Astrocyte of the spinal cord (primary cell): ENCODE measurements at regions not wholly inside any gene's neighbourhood (a gene's known extent, or its start where the extent isn't known, plus 50 kb on each side); places are given as distances from the start of the nearest gene placed in this dataset.

Source experiments
- DNase-seq: peaks from one replicate; pipeline ENCODE4 v3.0.0; 2011; ENCODE audit warnings: low read depth, low spot score
- H3K4me3 ChIP-seq: 2 replicates; pipeline ENCODE4 v1.5.1; 2011; ENCODE audit warnings: low read depth, mild to moderate bottlenecking, low read length, moderate library complexity
- CTCF ChIP-seq: IDR thresholded peaks from 2 replicates; pipeline ENCODE4 v1.5.1; 2012; ENCODE audit warnings: low read depth, mild to moderate bottlenecking, low read length, inconsistent platforms
- in situ Hi-C: cut with HindIII; loops from 2 replicates; pipeline ENCODE4 v1.10.0; 2017; ENCODE audit warnings: low sequenced_read_pairs

GRCh38 chr2:18961991-18962421, 372.6 kb upstream of the NT5C1B start:
- no peak for TF ChIP-seq CTCF
- in situ Hi-C loops = no loop called here
- DNase-seq = no peak
- no peak overlapping the region for H3K4me3 ChIP-seq

- H3K4me3 ChIP-seq = no peak overlapping the region
- no peak for DNase-seq
- in situ Hi-C loops = no loop called here
- no peak for TF ChIP-seq CTCF
Observed at GRCh38 chr2:18959952-18960717, 370.8 kb upstream of the NT5C1B start.

GRCh38 chr2:18959200-18959599, 369.8 kb upstream of the NT5C1B start:
- no peak for TF ChIP-seq CTCF
- in situ Hi-C loops = no loop called here
- no peak overlapping the region for H3K4me3 ChIP-seq
- DNase-seq = no peak

DNA sequence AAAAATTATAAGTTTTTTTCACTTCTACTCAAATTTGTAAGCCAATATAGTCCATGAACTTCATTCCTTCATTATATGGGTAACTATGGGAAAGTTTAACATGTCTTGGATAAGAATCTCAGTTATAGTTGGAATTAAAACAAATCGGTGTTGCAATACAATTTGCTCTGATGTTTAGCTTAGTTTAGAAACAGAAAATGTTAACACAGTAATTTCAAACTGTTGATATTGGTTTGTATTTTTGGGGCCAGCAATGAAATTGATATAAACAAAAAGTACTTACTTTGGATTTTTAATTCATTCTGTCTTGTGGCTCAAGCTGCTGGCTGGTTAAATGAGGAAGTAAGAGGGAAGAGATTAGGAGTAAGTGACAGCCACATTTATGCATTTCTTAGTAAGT, 368.5 kb upstream of the NT5C1B start:
- no peak overlapping the region for H3K4me3 ChIP-seq
- in situ Hi-C loops = no loop called here
- DNase-seq = no peak
- no peak for TF ChIP-seq CTCF

- DNase-seq = peak; percentile 78
- in situ Hi-C loops = no loop called here
- H3K4me3 ChIP-seq = no peak overlapping the region
- TF ChIP-seq CTCF = no peak
Observed at GRCh38 chr2:18950361-18950851, 361.0 kb upstream of the NT5C1B start.

- no peak for DNase-seq
- no peak overlapping the region for H3K4me3 ChIP-seq
- in situ Hi-C loops = no loop called here
- no peak for TF ChIP-seq CTCF
Observed at GRCh38 chr2:18949871-18950270, 360.5 kb upstream of the NT5C1B start.
